B cell (primary cell): ENCODE measurements at regions not wholly inside any gene's neighbourhood (a gene's known extent, or its start where the extent isn't known, plus 50 kb on each side); places are given as distances from the start of the nearest gene placed in this dataset.

ENCODE experiments used
- CTCF ChIP-seq: fragments of 200-600 bp; IDR thresholded peaks from one replicate; pipeline ENCODE4 v1.8.0; 2022; ENCODE audit warnings: antibody characterized with exemption, mild to moderate bottlenecking
- EZH2 ChIP-seq: IDR thresholded peaks from 2 replicates; pipeline ENCODE4 v1.6.1; 2012; ENCODE audit warnings: borderline replicate concordance, low read depth, mild to moderate bottlenecking, moderate library complexity, low read length; ENCODE audit not compliant: insufficient read depth, poor library complexity, severe bottlenecking

GRCh38 chr21:22889445-22889844 lies 1891.2 kb downstream of the NCAM2 start:
- TF ChIP-seq CTCF (no peak), EZH2 (no peak)
